Dedifferentiated amniotic fluid mesenchymal stem cell (primary cell): ENCODE measurements at regions not wholly inside any gene's neighbourhood (a gene's known extent, or its start where the extent isn't known, plus 50 kb on each side); places are given as distances from the start of the nearest gene placed in this dataset.
"Not testable (repeated sequence)": the region's sequence is repeated elsewhere in the genome, so short reads cannot be mapped to it uniquely, and the experiment has no call there.

Source experiments
- DNase-seq: peaks from one replicate; pipeline ENCODE4 v3.0.0-alpha.2; 2016; ENCODE audit errors: extremely low spot score

DNA sequence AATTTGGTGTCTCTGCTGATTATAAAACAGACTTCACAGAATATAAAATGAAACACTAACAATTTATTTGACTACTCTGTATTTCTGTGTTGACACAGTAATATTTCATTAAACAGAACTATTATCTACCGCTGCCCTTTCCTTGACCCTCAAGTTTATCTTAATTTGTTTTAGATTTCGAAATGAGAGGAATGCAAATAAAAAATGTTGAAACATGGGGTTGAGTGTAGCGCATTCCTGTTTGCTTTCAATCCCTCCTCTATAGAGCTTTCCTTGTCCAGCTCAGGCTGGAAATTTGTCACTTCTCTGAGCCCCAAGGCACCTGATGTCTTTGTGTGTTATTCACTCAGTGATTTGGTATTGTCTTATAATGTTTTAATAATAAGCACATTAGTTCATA lies 550.2 kb downstream of the ZBBX start:
- no peak for DNase-seq

DNA sequence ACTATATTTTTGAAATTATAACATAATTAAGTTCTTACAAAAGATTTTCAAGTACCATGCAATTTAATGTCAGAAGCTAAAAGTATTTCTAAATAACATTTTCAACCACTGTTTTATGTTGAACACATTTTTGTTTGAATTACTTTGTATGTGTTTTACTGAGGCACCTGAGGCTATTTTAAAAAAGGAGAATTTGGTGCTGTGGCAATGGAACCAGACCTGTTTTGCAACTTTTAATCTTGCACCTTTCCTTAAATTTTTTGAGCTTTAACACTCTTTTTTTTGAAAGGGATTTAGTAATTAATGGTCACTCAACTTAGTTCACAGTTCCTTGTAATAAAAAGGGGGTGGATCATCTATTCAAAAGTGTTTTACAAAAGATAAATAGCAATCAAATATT lies 561.6 kb downstream of the ZBBX start:
- DNase-seq = no peak

DNA sequence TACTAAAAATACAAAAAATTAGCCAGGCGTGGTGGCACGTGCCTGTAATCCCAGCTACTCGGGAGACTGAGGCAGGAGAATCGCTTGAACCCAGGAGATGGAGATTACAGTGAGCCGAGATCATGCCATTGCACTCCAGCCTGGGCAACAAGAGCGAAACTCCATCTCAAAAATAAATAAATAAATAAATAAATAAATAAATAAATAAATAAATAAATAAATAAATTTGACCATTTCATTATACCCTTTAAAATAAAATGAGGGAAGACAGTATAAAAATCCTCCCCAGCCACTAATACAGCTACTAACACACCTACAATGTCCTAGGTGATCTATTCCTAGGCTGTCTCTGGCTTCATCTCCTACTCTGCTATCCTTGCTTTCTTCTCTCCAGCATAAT lies 562.8 kb downstream of the ZBBX start:
- DNase-seq = not testable (repeated sequence)

GRCh38 chr3:166810741-166811445 lies 569.2 kb downstream of the ZBBX start:
- DNase-seq = no peak

DNA sequence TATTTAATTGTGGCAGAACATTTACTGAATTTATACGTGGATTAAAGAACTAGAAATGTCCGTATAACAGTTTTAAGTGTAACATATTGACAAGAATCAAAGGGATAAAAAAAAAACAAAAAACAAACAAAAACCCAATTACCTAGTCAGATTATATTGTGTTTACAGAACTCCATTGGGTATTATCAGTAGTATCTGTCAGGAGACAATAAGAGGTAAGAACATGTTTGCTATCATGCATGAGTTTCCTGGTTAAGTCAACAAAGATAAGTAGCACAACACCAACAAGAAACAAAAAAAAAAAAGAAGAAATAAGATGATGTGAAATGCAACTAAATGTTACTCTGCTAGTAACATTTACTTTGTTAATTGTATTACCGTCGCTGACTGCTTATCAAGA lies 570.6 kb downstream of the ZBBX start:
- DNase-seq = no peak

GRCh38 chr3:166788936-166789335 lies 591.2 kb downstream of the ZBBX start:
- DNase-seq = no peak

DNA sequence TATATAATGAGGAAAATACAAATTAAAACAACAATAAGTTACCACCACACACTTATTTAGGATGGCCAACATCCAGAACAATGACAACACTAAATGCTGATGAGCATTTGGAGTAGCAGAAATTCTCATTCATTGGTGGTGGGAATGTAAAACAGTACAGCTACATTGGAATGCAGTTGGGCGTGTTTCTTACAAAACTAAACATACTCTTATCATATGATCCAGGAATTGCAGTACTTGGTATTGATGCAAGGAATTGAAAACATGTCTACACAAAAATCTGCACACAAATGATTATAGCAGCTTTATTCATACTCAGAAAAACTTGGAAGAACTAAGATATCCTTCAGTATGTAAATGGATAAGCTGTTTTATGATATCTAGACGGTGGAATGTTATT lies 594.2 kb downstream of the ZBBX start:
- no peak for DNase-seq

DNA sequence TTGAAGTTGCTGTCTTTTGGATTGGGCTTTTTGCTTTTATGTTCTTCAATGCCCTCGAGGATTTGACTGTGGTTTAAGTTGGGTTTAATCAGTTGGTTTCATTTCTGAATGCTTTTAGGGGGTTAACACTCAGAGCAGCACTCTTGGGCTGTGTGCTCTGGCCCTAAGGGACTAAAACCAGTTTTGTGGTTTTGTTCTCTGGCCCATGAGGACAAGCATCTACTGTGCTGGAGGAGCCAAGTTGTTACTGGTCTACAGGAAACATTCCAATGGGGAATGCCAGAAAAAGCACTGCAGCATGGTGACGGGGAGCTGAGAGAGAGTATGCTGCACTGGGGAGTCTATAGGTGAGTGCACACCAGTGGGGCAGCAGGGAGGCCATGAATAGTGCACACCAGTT lies 596.9 kb downstream of the ZBBX start:
- DNase-seq = no peak

GRCh38 chr3:166764698-166765318 lies 615.3 kb downstream of the ZBBX start:
- DNase-seq = no peak

DNA sequence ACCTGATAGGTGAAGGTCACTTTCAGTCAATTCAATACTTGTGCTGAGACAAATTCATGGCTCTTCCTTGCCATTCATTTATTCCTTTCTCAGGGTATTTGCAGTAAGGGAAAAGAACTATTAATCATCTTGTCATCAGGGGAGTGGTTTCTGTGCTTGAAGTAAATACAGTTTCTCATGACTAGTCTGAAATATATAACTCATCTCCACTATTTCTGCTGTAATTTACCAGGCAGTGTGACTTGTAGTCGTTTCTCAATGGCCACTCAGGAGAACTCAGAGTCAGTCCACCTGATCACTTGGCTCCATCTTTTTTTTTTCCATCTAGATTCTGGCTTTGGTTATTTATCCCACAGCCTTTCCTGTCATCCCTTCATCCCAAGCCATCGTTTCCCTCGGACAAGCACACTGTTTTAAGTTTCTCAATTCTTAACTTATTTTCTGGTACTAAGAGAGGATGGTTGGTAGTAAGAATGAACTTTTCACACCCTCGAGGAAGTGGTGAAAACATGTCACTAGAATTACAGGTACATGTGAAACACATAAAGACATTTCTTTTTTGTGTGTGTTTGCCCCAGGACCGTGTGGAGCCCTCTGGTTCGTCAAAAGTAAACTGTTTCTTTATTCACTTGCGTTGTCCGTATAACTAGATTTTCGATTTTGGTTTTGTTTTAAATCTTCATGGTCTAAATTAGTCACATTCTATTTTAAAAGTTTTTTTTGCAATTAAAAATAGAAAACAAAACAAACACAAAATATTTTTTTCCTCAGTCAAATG lies 620.2 kb downstream of the ZBBX start:
- DNase-seq = no peak

GRCh38 chr3:166752214-166752613 lies 627.9 kb downstream of the ZBBX start:
- no peak for DNase-seq

DNA sequence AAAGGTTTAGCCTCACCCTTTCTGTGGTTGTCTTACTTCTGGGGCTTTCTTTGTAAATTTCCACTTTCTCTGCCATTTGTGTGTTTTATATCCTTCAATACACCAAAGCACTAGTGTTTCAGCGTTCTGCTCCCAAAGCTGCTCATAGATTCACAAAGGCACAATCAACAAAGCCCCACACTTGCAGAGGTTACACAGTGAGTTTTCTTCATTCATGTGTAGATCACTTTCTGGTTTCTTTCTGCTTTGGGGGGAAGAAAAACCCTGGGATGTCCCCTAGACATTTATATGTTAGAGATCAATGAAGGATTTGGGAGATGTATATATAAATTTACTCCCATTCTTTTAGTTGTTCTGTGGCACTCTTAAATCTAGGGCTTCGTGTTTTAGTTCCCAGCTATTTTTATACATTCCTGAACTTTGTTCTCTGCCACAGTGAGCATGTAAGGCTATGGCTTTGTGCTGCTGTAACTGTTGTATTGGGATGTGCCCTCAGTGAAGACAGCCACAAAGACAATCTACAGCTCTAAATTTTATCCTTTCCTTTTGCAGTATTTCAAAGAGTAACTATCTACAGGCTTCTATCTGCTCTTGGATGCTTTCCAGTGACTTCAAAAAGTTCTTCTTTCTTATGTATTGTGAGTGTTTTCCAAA lies 636.5 kb downstream of the ZBBX start:
- DNase-seq = no peak

- DNase-seq = no peak
These were observed 645.4 kb downstream of the ZBBX start for GRCh38 chr3:166734734-166735133.

GRCh38 chr3:166731701-166732100 lies 648.4 kb downstream of the ZBBX start:
- DNase-seq = no peak

- DNase-seq = no peak
These were observed 658.6 kb downstream of the ZBBX start for GRCh38 chr3:166721466-166721865.

- no peak for DNase-seq
These were observed 665.9 kb downstream of the ZBBX start for GRCh38 chr3:166714206-166714605.

GRCh38 chr3:166713787-166714186 lies 666.3 kb downstream of the ZBBX start:
- DNase-seq = no peak

- no peak for DNase-seq
These were observed 674.0 kb downstream of the ZBBX start for GRCh38 chr3:166706094-166706493.

GRCh38 chr3:166697495-166697894 lies 682.6 kb downstream of the ZBBX start:
- DNase-seq = no peak

GRCh38 chr3:166696103-166696502 lies 684.0 kb downstream of the ZBBX start:
- no peak for DNase-seq

DNA sequence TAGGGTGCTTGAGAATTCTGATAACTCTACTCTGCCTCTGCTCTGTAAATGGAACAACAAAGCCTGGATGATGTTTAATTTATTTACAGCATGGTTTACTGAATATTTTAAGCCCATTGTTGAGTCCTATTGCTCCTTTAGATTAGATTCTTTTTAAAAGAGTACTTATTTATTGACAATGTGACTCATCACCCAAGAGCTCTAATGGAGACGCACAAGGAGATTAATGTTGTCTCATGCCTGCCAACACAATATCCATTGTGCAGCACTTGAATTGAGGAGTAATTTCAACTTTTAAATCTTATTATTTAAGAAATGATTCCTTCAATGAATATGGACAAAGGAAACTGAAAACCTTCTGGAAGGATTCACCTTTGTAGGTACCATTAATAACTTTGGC lies 691.4 kb downstream of the ZBBX start:
- no peak for DNase-seq

DNA sequence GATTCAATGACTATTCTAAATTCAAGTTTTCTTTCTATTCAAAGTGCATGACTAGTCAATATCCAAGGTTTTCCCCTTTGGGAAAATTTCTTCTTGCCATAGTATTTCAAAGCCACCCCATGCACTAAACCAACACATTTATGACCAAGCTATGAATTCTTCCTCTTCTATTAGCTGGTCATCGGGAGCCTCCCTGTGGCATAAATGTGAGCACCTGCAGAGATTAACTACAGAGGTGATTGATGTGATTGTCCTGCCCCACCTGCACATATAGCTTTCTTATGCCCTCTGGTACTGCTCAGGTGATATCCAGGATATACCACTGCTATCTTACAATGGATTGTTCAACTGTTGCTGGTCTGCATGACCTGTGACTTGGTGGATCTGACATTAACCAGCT lies 694.9 kb downstream of the ZBBX start:
- DNase-seq = no peak

DNA sequence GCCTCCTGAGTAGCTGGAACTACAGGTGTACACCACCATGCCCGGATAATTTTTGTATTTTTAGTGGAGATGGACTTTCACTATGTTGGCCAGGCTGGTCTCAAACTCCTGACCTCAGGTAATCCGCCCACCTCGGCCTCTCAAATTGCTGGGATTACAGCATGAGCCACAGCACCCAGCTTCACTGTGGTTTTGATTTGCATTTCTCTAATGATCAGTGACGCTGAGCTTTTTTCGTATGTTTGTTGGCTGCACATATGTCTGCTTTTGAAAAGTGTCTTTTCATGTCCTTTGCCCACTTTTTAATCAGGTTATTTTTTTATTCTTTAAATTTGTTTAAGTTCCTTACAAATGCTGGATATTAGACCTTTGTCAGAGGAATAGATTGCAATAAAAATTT lies 696.0 kb downstream of the ZBBX start:
- DNase-seq = not testable (repeated sequence)
